Breast epithelium (tissue), 3 donors: ENCODE measurements at regions not wholly inside any gene's neighbourhood (a gene's known extent, or its start where the extent isn't known, plus 50 kb on each side); places are given as distances from the start of the nearest gene placed in this dataset.

ENCODE experiments used
- CTCF ChIP-seq, 3 donors: fragments of 450-650 bp; IDR thresholded peaks; one replicate each; pipeline ENCODE4 v1.5.1; 2016 to 2017; ENCODE audit warnings: antibody characterized with exemption in 3 of 3, mild to moderate bottlenecking in 3 of 3, moderate library complexity in 3 of 3
- POLR2A ChIP-seq: fragments of 450-650 bp; IDR thresholded peaks from one replicate; pipeline ENCODE4 v1.6.1; 2016; ENCODE audit warnings: antibody characterized with exemption, mild to moderate bottlenecking, moderate library complexity
- POLR2AphosphoS5 ChIP-seq, 3 donors: sonication (generic); formaldehyde crosslinking; IDR thresholded peaks; one replicate each; pipeline ENCODE4 v1.6.1; 2017; ENCODE audit warnings: antibody characterized with exemption in 3 of 3

GRCh38 chr4:110877778-110878370, 255.0 kb upstream of the PITX2 start:
- TF ChIP-seq CTCF (IDR thresholded peaks at IDR 0.05) = no peak
- no peak for TF ChIP-seq POLR2A
- no peak for TF ChIP-seq POLR2AphosphoS5 (IDR thresholded peaks at IDR 0.05)
